CD14-positive monocyte (primary cell): ENCODE measurements at regions not wholly inside any gene's neighbourhood (a gene's known extent, or its start where the extent isn't known, plus 50 kb on each side); places are given as distances from the start of the nearest gene placed in this dataset.

Experiments used
- DNase-seq, 3 donors: peaks; one replicate each; pipeline ENCODE4 v3.0.0-alpha.2; 2011 to 2022
- H2AFZ ChIP-seq: 2 replicates; pipeline ENCODE4 v1.6.0; 2012; ENCODE audit warnings: mild to moderate bottlenecking, low read depth, low read length, inconsistent platforms; ENCODE audit not compliant: insufficient read depth, poor library complexity, severe bottlenecking
- H3K27ac ChIP-seq, 2 donors: 1 replicate in 1 of 2; 2 replicates in 1 of 2; pipeline ENCODE4 v1.5.1; 2012 to 2013; ENCODE audit warnings: low read length in 2 of 2, control low read depth in 1 of 2, inconsistent platforms in 1 of 2, low read depth in 1 of 2, mild to moderate bottlenecking in 1 of 2
- H3K27me3 ChIP-seq, 2 donors: one replicate each; pipeline versions ENCODE4 v1.6.0 to v1.6.1; 2011 to 2013; ENCODE audit warnings: low read length in 2 of 2; ENCODE audit not compliant: control insufficient read depth in 2 of 2, insufficient read depth in 2 of 2
- H3K36me3 ChIP-seq, 2 donors: replicated peaks in 1 of 2; 1 replicate in 1 of 2; 2 replicates in 1 of 2; pipeline versions ENCODE4 v1.5.1 to v1.6.1; 2012 to 2013; ENCODE audit warnings: low read length in 2 of 2, control low read depth in 1 of 2, inconsistent platforms in 1 of 2, mild to moderate bottlenecking in 1 of 2; ENCODE audit not compliant: insufficient read depth in 2 of 2, control insufficient read depth in 1 of 2
- H3K4me1 ChIP-seq, 2 donors: 1 replicate in 1 of 2; 2 replicates in 1 of 2; pipeline versions ENCODE4 v1.5.1 to v1.6.1; 2012 to 2013; ENCODE audit warnings: low read length in 2 of 2, control low read depth in 1 of 2, inconsistent platforms in 1 of 2, mild to moderate bottlenecking in 1 of 2, moderate library complexity in 1 of 2; ENCODE audit not compliant: insufficient read depth in 2 of 2, control insufficient read depth in 1 of 2
- H3K4me2 ChIP-seq: replicated peaks from 2 replicates; pipeline ENCODE3; 2012; ENCODE audit warnings: low read length, moderate library complexity, mild to moderate bottlenecking; ENCODE audit not compliant: poor library complexity, severe bottlenecking; ENCODE audit errors: extremely low read depth
- H3K4me3 ChIP-seq, 3 experiments: fragments of 200-600 bp in 1 of 3; sonication (generic) in 1 of 3; replicated peaks in 1 of 3; 1 replicate in 2 of 3; 2 replicates in 1 of 3; pipeline ENCODE4 v1.5.1; 2011 to 2013; ENCODE audit warnings: low read length in 3 of 3, mild to moderate bottlenecking in 3 of 3, control low read depth in 2 of 3, low read depth in 2 of 3, inconsistent platforms in 1 of 3, moderate library complexity in 1 of 3
- H3K79me2 ChIP-seq: 2 replicates; pipeline ENCODE4 v1.6.0; 2012; ENCODE audit warnings: mild to moderate bottlenecking, control low read depth, inconsistent platforms, low read length, moderate library complexity; ENCODE audit not compliant: insufficient read depth
- H3K9ac ChIP-seq: 2 replicates; pipeline ENCODE4 v1.6.0; 2017; ENCODE audit warnings: low read length, mild to moderate bottlenecking; ENCODE audit not compliant: insufficient read depth, poor library complexity, severe bottlenecking
- H3K9me3 ChIP-seq, 2 donors: replicated peaks in 1 of 2; 1 replicate in 1 of 2; 2 replicates in 1 of 2; pipeline versions ENCODE4 v1.5.1 to v1.6.1; 2012 to 2013; ENCODE audit warnings: low read length in 2 of 2, control low read depth in 1 of 2; ENCODE audit not compliant: control insufficient read depth in 1 of 2, insufficient read depth in 1 of 2
- H4K20me1 ChIP-seq: 2 replicates; pipeline ENCODE4 v1.6.0; 2012; ENCODE audit warnings: mild to moderate bottlenecking, low read length, control low read depth, moderate library complexity; ENCODE audit not compliant: insufficient read depth
- H3K27ac Mint-ChIP-seq, 7 donors: one replicate each; pipeline ENCODE4 v1.8.0; 2020; ENCODE audit warnings: mild to moderate bottlenecking in 7 of 7, mixed read lengths in 7 of 7, moderate library complexity in 6 of 7, inconsistent platforms in 2 of 7
- H3K27me3 Mint-ChIP-seq, 3 donors: one replicate each; pipeline ENCODE4 v1.8.0; 2021 to 2022; ENCODE audit warnings: low read depth in 3 of 3, mild to moderate bottlenecking in 3 of 3, mixed read lengths in 3 of 3, moderate library complexity in 3 of 3, inconsistent platforms in 1 of 3
- H3K36me3 Mint-ChIP-seq, 2 donors: one replicate each; pipeline ENCODE4 v1.8.0; 2020; ENCODE audit warnings: mixed read lengths in 2 of 2, inconsistent platforms in 1 of 2, mild to moderate bottlenecking in 1 of 2
- H3K4me1 Mint-ChIP-seq: one replicate; pipeline ENCODE4 v1.8.0; 2020; ENCODE audit warnings: mild to moderate bottlenecking, mixed read lengths
- H3K4me3 Mint-ChIP-seq, 2 donors: one replicate each; pipeline ENCODE4 v1.8.0; 2020; ENCODE audit warnings: mild to moderate bottlenecking in 2 of 2, mixed read lengths in 2 of 2, moderate library complexity in 1 of 2
- H3K9me3 Mint-ChIP-seq, 7 donors: one replicate each; pipeline ENCODE4 v1.8.0; 2020 to 2022; ENCODE audit warnings: mixed read lengths in 7 of 7, mild to moderate bottlenecking in 6 of 7, moderate library complexity in 6 of 7, inconsistent platforms in 2 of 7
- CTCF ChIP-seq: fragments of 200-600 bp; IDR thresholded peaks from one replicate; pipeline ENCODE4 v1.8.0; 2022; ENCODE audit warnings: antibody characterized with exemption, mild to moderate bottlenecking
- WGBS: methylation state at CpG from one replicate; pipeline ENCODE4 v1.1.5; 2013; ENCODE audit warnings: missing lambda C conversion rate; ENCODE audit not compliant: insufficient coverage; 5-methylcytosine and 5-hydroxymethylcytosine counted together
- intact Hi-C, 2 donors: fragments of 100-400 bp; cut with micrococcal nuclease; formaldehyde crosslinking; loops; one replicate each; pipeline versions ENCODE4 v1.15.0 to v1.15.1; 2023

GRCh38 chr2:175647058-175647457 is 355.0 kb downstream of the LNPK start:
- Histone ChIP-seq H3K4me2 (no peak overlapping the region), H4K20me1 (no peaks in the 10 kb centered on the region), H3K27me3 (no peaks in the 10 kb centered on the region), H2AFZ (no peak overlapping the region), H3K27ac (no peak overlapping the region), H3K4me3 (no peak overlapping the region), H3K36me3 (no peaks in the 10 kb centered on the region), H3K9ac (no peak overlapping the region), H3K4me1 (no peaks in the 10 kb centered on the region), H3K79me2 (no peaks in the 10 kb centered on the region), H3K9me3 (peaks cover 15 to 16% of the 10 kb centered on the region in 2 donors)
- no peaks in the 10 kb centered on the region for H3K36me3 Mint-ChIP-seq
- no peak for DNase-seq
- intact Hi-C loops, result no loop called here
- peaks cover 4 to 11% (median 8%) of the 10 kb centered on the region in 7 donors for H3K9me3 Mint-ChIP-seq
- TF ChIP-seq CTCF, result no peak
- peak overlapping the region in 1 of 7 donors; percentile 60 for H3K27ac Mint-ChIP-seq
- H3K4me1 Mint-ChIP-seq, result no peaks in the 10 kb centered on the region
- H3K4me3 Mint-ChIP-seq, result no peak overlapping the region
- WGBS, result 100% methylated on average over 2 of the region's 2 CpGs
- H3K27me3 Mint-ChIP-seq, result peaks cover 0 to 3% (median 0%) of the 10 kb centered on the region in 3 donors

- H3K4me3 ChIP-seq, result no peak overlapping the region
- Mint-ChIP-seq H3K4me3 (no peak overlapping the region), H3K4me1 (no peaks in the 10 kb centered on the region), H3K27ac (no peak overlapping the region), H3K27me3 (no peaks in the 10 kb centered on the region), H3K36me3 (no peaks in the 10 kb centered on the region), H3K9me3 (peaks cover 0 to 8% (median 3%) of the 10 kb centered on the region in 7 donors)
- H4K20me1 ChIP-seq, result no peaks in the 10 kb centered on the region
- no peak overlapping the region for H3K4me2 ChIP-seq
- intact Hi-C loops, result no loop called here
- no peaks in the 10 kb centered on the region for H3K27me3 ChIP-seq
- H3K36me3 ChIP-seq, result no peaks in the 10 kb centered on the region
- TF ChIP-seq CTCF, result no peak
- no peaks in the 10 kb centered on the region for H3K4me1 ChIP-seq
- no peak for DNase-seq
- H2AFZ ChIP-seq, result no peak overlapping the region
- no CpG with 5 or more reads among the region's 2 CpGs for whole genome bisulfite sequencing
- H3K9ac ChIP-seq, result no peak overlapping the region
- no peaks in the 10 kb centered on the region for H3K79me2 ChIP-seq
- H3K9me3 ChIP-seq, result no peaks in the 10 kb centered on the region
- no peak overlapping the region for H3K27ac ChIP-seq
Measured at GRCh38 chr2:175640655-175641054, 361.4 kb downstream of the LNPK start.
